Kidney glomerular epithelial cell (primary cell): ENCODE measurements at regions not wholly inside any gene's neighbourhood (a gene's known extent, or its start where the extent isn't known, plus 50 kb on each side); places are given as distances from the start of the nearest gene placed in this dataset.
"Not testable (repeated sequence)": the region's sequence is repeated elsewhere in the genome, so short reads cannot be mapped to it uniquely, and the experiment has no call there.

ENCODE experiments used
- DNase-seq: peaks from one replicate; lab custom pipeline; 2025; lab: John Stamatoyannopoulos, UW

DNA sequence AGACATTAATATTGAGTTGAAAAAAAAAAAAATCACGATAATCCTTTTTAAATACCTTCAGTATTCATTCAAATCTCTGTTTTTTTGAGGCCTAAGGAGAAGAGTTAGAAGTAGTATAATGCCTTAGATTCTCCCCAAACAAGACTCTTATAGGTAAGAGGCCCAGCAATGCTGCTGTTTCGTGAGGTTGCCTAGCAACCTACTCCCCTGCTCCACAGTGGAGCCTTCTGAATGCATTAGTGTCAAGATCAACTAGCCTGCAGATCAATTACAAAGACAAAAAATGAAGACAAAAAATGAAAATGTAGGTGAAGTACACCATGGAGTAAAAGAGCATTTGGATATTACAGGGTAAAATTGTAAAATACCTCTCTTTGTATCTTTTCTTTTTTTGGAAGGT lies 229.8 kb upstream of the LUZP2 start:
- DNase-seq, result no peak

DNA sequence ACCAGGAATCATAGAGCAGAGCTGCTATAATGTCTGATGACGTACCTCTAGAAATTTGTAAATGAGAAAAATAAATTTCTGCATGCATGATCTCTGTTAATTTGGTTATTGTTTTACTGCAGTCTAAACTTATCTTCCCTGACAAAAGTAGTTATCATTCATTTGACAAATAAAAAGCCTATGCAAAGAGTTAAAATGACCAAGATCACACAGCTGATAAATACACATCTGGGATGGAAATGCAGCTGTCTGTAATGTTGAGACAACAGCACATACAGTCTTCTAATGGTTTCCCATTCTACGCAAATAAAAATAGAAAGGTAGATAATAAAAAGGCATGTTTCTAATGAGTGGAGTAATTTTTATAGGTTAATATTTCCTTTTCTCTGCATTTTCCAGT lies 225.1 kb upstream of the LUZP2 start:
- no peak for DNase-seq

DNA sequence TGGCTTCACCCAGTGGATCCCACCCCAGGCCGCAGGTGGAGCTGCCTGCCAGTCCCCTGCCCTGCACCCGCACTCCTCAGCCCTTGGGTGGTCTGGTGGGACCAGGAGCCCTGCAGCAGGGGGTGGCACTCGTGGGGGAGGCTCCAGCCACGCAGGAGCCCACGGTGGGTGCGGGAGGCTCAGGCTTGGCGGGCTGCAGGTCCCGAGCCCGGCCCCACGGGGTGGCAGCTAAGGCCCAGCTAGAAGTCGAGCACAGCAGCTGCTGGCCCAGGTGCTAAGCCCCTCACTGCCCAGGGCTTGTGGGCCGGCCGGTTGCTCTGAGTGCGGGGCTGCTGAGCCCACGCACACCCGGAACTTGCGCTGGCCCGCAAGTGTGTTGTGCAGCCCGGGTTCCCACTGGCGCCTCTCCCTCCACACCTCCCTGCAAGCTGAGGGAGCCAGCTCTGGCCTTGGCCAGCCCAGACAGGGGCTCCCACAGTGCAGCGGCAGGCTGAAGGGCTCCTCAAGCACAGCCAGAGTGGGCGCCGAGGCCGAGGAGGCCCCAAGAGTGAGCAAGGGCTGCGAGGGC lies 222.6 kb upstream of the LUZP2 start:
- DNase-seq, result not testable (repeated sequence)

DNA sequence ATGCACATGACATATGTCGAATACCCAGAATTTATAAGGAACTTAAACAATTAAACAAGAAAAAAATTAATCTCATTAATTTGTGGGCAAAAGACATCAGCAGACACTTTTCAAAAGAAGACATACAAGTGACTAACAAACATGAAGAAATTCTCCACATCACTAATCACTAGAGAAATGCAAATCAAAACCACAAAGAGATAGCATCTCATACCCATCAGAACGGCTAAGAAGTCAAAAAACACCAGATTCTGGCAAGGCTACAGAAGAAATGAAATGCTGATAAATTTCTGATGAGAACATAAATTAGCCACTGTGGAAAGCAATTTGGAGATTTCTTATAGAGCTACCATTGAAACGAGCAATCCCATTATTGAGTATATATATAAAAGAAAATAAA lies 210.6 kb upstream of the LUZP2 start:
- DNase-seq, result no peak

DNA sequence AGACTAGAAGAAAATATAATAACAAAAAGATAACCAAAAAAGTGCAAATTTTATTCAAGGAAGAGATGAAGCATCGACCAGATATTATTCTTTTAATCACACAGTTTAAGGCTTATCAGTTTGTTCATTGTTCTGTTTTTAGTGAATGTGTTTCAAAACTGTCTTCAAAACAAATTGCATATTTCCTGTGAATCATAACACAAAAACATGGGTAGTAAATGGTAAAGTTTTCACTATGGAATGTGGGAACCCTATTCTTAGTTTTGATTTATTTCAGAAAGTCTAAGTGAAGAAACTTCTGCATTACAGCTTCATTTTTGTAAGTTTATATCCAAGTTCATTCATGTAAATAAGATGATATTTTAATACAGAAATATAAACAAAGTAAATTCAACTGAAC lies 207.6 kb upstream of the LUZP2 start:
- no peak for DNase-seq

DNA sequence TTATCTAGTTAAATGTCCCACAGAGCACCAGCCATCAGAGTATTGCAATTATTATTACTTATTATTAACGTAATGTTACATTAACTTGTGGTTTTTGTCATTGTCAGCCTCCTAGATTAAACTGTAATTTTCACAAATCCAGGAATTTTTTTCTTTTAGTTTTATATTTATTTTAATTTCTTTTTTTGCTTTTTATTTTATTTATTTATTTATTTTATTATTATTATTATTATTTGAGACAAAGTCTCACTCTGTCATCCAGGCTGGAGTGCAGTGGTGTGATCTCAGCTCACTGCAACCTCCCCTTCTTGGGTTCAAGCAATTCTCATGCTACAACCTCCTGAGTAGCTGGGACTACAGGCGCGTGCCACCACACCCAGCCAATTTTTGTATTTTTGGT lies 202.9 kb upstream of the LUZP2 start:
- DNase-seq, result no peak

DNA sequence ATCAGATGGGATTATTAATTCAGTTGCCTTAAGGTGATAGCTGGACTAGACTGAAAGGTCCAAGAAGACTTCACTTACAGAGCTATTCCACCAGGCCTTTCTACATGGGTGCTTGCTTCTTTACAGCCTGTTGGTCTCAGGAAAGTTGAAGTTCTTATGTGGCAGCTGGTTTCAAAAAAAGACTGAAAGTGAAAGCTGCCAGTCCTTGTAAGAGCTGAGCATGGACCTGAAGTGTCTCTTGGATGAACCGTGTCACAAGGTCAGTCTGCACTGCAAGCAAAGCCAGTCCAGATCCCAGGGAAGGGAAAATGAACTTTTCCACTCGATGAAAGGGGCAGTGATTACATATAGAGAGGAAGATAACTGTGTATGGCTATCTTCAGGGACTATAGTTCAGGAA lies 201.5 kb upstream of the LUZP2 start:
- DNase-seq, result no peak

DNA sequence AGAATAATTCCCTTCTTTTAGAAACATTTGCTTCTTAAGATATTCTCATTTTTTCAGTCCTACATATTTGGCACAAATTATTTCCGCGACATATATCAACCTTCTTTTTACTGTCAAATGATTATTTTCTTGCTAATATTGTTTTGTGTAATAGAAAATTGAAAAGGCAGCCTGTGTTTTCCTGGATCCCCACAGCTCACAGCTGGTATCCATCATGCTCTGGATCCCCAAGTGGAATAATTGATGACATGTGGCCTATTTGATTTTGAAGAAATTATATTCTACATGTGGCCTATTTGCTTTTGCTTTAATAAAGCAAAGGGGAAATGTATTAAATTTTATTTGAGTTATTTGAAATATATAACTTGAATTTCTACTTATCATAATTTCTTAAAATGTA lies 199.4 kb upstream of the LUZP2 start:
- no peak for DNase-seq

DNA sequence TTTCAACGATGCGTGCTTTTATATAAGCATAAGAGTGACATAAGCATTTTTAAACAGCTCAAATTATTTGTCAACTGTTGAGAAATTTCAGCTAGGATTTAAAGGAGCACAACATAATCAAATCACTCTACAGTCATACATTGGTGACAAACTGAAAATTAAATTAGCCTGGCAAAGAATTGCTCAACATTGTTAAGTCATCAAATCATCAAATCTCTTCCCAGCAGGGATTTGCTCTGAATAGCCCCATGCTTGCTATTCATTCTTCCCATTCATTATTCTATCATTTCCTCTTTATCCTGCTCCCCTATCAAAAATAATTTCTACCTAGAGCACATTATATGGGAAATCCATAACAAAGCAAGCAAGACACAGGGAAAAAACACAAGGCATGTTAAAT lies 198.7 kb upstream of the LUZP2 start:
- DNase-seq, result no peak

DNA sequence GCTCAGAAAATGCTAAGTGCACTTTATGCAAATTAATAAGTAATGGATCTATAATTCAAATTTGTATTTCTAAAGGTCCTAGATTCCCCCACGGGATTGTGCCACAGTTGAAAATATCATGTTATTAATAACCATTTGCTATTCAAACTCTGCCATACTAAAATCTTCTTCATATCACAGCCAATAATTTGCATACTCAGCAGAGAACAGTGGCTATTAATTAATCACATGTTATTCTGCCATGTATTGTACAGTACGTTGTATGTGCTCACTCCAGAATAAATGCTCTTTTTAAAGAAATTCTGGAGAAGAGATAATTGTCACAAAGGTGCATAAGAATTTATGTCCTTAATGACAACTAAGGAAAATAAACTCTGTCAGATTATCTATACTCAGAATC lies 184.9 kb upstream of the LUZP2 start:
- DNase-seq, result no peak

DNA sequence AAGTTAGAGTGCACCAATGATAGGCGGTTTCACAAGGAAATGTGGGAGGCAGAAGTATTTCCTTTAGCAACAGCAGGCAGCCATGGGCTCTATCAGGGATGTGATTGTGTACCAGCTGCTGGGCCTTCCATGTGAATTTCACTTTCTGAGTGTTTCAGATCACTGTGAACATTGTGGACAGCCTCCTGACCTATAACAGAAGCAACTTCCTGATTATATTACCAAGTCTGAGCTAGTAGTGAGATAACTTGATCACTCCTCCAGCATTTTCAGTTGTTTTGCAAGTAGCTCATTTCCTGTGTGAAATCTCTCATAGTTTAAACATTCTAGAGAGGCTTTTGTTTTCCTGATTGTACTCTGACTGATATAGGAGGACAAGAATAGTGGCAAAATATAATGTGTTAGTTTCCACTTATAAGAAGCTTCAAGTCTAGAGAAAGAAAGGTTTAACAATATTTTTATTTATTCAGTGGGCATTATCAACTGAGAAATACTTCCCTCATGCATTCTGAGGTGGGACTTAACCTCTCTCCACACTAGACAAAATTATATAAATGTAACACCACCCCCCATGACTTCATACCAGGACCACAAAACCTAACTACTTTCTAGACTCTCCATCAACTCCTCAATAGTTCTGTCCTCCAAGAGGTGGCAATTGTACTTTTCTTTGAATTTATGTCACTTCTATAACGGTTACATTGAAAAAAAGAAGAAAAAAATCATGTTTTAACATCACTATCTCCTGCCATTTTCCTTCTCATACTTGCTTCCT lies 184.2 kb upstream of the LUZP2 start:
- DNase-seq, result no peak

DNA sequence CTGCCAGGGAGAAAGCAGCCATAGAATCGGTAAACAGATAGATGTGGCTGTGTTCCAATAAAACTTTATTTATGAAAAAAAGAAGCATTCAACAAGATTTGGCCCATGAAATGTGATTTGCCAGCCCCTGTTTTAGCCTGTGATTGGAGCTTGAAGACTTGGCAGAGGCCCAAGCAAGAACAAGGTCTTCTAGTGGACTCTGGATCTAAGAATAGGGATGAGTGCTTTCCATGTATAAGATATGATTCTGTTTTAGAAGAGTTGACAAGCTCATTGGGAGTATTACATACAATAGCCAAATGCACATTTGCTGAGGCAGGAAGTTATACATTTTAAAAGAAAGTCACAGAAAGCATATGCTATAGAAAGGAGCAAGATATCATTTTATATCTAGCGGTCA lies 175.6 kb upstream of the LUZP2 start:
- DNase-seq, result no peak

DNA sequence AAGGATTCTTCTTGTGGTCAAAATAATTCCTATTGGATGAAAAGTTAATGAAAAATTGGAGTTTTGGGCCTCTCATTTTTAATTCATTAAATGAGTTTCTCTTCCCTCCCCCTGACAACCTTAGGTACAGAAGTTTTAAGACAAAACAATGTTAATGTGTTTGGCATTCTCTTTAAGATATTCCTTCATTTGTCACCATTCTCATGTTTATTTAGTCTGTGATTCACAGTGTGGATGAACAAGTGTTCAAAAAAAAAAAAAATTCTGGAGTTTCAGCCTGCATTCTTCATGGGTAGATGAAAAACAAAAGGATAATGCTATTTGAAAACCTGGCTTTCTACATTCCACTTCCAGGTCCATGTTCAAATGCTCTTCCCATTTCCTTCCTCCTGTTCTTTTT lies 172.6 kb upstream of the LUZP2 start:
- peak; percentile 32 for DNase-seq

DNA sequence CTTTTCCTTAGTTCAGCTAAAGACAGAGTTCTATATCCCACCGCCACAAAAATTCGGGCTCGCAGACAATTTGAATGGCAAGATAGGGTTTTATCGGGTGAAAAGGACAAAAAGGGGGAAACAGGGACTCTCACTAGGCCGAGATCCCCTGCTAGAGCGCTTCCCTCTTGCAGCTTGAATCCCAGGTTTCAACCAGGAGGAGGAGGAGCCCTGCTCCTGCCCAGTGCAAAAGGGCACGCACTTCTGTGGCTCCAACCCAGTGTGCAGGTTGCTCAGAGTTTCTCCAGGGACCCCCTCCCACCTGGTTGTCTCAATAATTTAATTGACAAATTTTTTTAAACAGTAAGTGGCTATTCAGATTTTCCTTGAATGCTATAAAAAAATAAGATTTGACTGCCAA lies 152.6 kb upstream of the LUZP2 start:
- DNase-seq, result no peak

DNA sequence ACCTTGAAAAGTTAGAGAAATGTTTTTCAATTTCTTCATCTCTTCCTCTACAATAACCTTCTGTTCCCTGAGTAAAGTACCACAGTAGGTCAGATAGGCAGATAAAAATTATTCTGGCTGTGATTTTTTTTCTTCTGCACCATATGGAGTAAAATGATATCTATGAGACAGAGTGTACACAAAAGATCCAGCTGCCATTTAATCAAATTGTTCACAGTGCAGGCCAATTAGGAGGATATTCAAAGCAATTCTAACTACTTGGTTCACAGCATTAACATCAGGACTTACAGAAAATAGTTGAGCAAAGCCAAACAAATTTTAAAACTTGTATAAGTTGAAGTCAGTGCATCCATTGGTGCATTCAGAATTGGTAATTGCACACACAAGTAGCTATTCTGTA lies 147.9 kb upstream of the LUZP2 start:
- DNase-seq, result no peak

DNA sequence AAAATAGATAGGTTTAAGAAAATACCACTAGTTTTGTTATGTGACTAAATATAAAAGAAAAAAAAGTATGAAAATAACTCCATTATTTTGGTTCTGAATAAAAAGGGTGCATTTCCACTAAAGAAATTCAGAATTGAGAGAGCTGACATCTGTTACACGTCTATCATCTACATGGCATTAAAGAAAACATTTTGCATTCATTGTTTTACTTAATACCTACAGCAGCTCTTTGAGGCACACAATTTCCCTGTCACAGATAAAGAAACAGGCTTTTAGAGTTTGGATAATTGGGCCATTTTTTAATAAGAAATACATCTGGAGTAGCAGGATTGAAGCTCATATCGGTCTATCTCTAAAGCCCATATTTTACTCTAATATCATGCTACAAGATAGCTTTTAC lies 145.7 kb upstream of the LUZP2 start:
- no peak for DNase-seq

DNA sequence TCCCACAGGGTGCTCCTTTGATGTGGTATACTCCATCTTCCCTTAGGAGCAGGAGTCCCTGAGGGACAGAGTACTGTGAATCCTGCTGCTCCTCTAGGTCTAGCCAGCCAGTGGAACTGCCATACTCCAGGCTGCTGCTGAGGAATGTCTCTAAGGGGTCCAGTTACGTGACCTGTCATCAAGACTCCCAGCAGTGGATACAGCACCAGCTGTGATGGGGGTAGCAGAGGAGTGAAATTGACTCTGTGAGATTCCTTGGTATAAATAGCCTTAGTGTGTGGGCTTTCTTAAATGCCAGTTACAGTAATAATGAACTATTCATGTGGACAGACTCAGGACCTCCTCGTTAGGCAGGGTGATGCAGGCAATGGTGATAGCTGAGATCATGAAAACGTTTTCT lies 140.4 kb upstream of the LUZP2 start:
- no peak for DNase-seq

DNA sequence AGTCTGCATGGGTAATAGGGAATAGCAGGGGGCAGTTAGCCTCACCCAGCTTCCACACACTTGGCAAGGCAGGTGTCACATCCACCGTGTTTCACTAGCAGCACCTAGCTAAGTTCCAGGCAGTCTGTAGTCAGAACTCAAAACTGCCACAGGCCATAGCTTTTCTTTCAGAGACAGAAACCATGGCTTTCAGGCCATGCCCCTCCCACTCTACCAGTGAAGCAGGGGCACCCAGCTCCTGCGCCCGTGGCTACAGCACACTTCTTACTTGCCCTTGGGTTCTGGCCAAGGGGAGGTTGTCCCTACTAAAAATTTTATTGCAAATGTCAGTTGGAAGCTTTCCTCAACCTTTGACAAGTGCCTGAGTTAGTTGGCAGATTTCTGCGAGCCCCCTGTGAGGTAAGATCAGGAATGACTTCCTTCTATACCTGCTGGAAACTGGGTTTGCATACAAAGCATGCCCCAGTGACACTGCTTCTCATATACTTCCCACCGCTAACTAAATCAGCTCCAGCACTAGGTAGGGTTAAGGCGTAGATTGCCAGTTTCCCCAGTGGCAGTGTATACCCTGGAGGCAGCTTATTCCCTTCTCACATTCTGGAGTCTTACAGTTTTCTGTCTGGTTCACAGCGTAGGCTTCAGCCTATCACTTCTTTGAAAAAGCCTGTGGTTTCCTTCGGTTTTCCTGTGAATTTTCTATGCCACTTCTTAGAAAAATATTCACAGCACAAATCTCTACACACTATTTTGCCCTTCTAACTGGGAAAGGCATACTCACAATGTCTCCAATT lies 139.0 kb upstream of the LUZP2 start:
- no peak for DNase-seq

DNA sequence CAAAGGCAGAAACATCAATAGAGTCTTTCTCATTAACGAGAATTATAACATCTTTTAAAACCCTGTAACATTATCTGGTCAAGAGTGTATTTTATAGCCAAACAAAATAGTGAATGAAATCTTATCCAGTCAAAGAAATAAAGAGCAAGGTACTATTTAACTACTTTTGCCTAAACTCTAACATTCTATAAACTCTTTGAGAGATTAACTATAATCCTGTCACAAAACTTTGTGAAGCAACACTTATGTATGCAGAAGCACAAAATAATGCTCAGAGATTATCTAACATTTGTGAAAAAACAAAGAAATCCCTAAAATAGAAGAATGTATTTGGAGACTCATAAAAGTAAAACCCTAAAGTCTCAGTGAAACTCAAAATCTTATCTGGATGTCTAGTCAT lies 124.4 kb upstream of the LUZP2 start:
- DNase-seq, result no peak

DNA sequence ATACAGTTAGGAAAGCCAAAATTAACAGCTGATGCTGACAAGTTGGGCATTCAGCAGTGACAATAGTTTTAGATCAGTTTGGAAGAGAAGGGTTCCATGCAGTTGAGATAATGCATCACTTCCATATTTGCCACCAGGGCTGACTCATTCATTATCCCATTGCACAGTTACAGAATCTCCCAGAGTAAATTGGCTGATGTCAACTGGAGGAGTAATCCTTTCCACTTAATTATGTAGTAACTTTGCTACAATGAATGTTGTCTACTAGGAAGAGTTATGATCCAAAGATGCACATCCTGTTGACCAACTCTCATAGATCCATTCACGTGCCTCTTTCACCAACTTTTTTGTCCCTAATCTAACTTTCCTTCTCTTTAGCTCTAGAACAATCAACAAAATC lies 123.3 kb upstream of the LUZP2 start:
- DNase-seq, result no peak

DNA sequence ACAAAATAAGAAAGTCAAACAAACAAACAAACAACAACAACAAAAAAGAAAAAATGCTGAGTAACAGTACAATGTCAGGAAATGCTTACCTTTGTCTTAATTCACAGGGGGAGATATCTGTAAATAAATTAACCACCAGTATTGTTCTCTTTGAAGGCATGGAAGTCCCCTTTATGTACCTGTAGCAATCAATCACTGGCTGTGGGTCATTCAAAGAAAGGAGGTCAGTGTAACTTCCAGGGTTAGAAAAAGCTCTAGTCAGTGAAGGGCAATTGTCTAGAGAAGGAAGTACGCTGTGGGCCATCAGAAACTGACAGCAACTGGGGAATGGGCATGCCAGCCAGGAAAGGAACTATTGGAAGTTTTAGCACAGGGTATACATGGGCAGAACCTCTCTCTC lies 121.5 kb upstream of the LUZP2 start:
- DNase-seq, result no peak

DNA sequence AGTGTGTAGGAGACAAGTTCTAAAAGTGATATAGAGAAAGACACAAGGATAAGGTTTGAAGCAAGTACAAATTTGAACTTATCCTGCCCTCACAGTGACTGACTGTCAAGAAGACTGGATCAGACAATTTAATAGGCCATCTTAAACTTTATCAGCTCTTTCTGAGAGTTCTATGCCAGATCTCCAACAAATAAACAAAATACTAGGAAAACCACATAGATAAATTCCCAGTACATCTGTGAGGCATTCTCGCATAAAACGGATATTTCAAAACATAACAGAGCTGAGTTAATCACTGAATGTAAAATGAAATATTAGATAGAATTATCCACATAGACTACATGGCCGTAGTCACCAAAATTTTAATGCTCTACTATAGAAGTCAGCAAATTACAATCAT lies 120.9 kb upstream of the LUZP2 start:
- DNase-seq, result no peak

DNA sequence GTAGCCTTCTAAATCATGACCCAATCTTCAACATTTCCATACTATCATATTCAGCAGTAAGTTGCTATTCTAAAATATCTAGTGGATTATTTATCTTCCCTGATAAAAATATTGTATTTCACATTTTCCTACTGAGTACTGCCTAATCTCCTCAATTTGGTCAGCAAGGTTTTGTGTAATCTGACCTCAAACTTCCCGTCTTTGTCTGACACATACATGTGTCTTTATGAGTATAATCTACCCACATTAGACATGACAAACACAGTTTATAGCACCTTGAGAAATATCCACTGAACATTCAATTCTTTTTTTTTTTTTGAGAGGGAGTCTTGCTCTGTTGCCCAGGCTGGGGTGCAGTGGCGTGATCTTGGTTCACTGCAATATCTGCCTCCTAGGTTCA lies 113.7 kb upstream of the LUZP2 start:
- DNase-seq, result no peak

DNA sequence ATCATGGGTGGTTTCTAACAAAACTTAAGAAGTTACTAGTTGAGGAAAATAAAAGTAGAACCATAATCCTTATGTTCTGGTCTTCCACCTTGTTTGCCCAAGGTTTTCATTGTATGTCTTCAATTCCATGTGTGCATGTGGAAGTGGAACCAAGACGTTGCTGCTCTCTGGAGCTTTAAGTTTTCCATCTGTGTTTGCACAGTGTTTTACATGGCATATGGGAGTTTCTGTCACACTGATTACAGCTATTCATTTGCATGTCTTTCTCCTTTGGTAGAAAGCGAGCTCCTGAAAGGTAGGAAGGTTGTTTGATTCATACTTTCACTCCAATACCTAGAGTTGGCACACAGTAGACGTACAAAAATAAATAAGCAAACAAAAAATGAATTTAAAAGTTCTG lies 112.6 kb upstream of the LUZP2 start:
- no peak for DNase-seq
